HG03565 (cell line): ENCODE measurements at regions not wholly inside any gene's neighbourhood (a gene's known extent, or its start where the extent isn't known, plus 50 kb on each side); places are given as distances from the start of the nearest gene placed in this dataset.
"Not testable (repeated sequence)": the region's sequence is repeated elsewhere in the genome, so short reads cannot be mapped to it uniquely, and the experiment has no call there.

Experiments
- ATAC-seq: cut with Tn5 transposase; IDR thresholded peaks from one replicate; pipeline ENCODE4 v1.9.1; 2021; ENCODE audit warnings: mild to moderate bottlenecking, moderate library complexity; ENCODE audit not compliant: unreplicated experiment

- ATAC-seq: no peak
Observed at GRCh38 chr1:184858288-184858687, 103.6 kb upstream of the EDEM3 start.

GRCh38 chr1:184854496-184855140 is 100.0 kb upstream of the EDEM3 start:
- ATAC-seq: no peak

- ATAC-seq: no peak
Observed at GRCh38 chr1:184854036-184854435, 99.4 kb upstream of the EDEM3 start.

GRCh38 chr1:184851822-184852746 is 97.4 kb upstream of the EDEM3 start:
- ATAC-seq: no peak

- ATAC-seq: peak; percentile 99
Observed at GRCh38 chr1:184843732-184844495, 89.3 kb upstream of the EDEM3 start.

GRCh38 chr1:184840596-184840995 is 85.9 kb upstream of the EDEM3 start:
- ATAC-seq: no peak

- ATAC-seq: no peak
Observed at GRCh38 chr1:184838504-184838951, 83.9 kb upstream of the EDEM3 start.

GRCh38 chr1:184836934-184837895 is 82.6 kb upstream of the EDEM3 start:
- no peak for ATAC-seq

- no peak for ATAC-seq
Observed at GRCh38 chr1:184836141-184836540, 81.5 kb upstream of the EDEM3 start.

GRCh38 chr1:184833994-184834393 is 79.3 kb upstream of the EDEM3 start:
- ATAC-seq: not testable (repeated sequence)

- no peak for ATAC-seq
Observed at GRCh38 chr1:184832517-184832916, 77.9 kb upstream of the EDEM3 start.

GRCh38 chr1:184829496-184829895 is 74.8 kb upstream of the EDEM3 start:
- ATAC-seq: not testable (repeated sequence)

GRCh38 chr1:184828369-184828717 is 73.7 kb upstream of the EDEM3 start:
- ATAC-seq: no peak

- no peak for ATAC-seq
Observed at GRCh38 chr1:184827600-184828368, 73.1 kb upstream of the EDEM3 start.

GRCh38 chr1:184826001-184826400 is 71.3 kb upstream of the EDEM3 start:
- no peak for ATAC-seq

- ATAC-seq: no peak
Observed at GRCh38 chr1:184825571-184825970, 70.9 kb upstream of the EDEM3 start.

GRCh38 chr1:184824691-184825323 is 70.1 kb upstream of the EDEM3 start:
- ATAC-seq: no peak

- ATAC-seq: no peak
Observed at GRCh38 chr1:184823080-184823479, 68.4 kb upstream of the EDEM3 start.

GRCh38 chr1:184822267-184822666 is 67.6 kb upstream of the EDEM3 start:
- ATAC-seq: no peak
